ENCODE measurements at regions not wholly inside any gene's neighbourhood (a gene's known extent, or its start where the extent isn't known, plus 50 kb on each side); places are given as distances from the start of the nearest gene placed in this dataset.

GRCh38 chr6:25050356-25050755 is 114.6 kb upstream of the RIPOR2 start:
- no peak overlapping the region for H4K91ac ChIP-seq (ENCODE audit: insufficient read length, low read depth, low read length)
- no peak overlapping the region for H2AK5ac ChIP-seq (ENCODE audit: insufficient read length, low read length)
- Mint-ChIP-seq H3K4me3 (no peak overlapping the region), H3K27me3 (ENCODE audit: low read depth) (no peaks in the 10 kb centered on the region), H3K9me3 (peaks cover 7 to 9% of the 10 kb centered on the region in 2 experiments; a peak in 4 of 5 replicates), H3K27ac (no peak overlapping the region), H3K4me1 (peaks cover 6 to 12% of the 10 kb centered on the region in 2 experiments), H3K36me3 (ENCODE audit: insufficient read depth in 1 of 3, low read depth in 3 of 3) (peaks cover 0 to 8% (median 2%) of the 10 kb centered on the region in 3 experiments; a peak in 3 of 7 replicates)
- no peak overlapping the region for H2BK20ac ChIP-seq (ENCODE audit: low read depth, low read length, poor library complexity, severe bottlenecking)
- H3K4me2 ChIP-seq (ENCODE audit: insufficient read depth, insufficient read length, low read length) = no peak overlapping the region
- no peaks in the 10 kb centered on the region for H3K79me2 ChIP-seq (ENCODE audit: insufficient read depth, low read length)
- no peak overlapping the region for H2AFZ ChIP-seq (ENCODE audit: low read length)
- H3K4ac ChIP-seq (ENCODE audit: low read depth, low read length) = no peak overlapping the region
- no peak for TF ChIP-seq CTCF (conservative IDR thresholded peaks at IDR 0.05)
- H3K14ac ChIP-seq (ENCODE audit: insufficient read depth, low read length) = no peak overlapping the region
- H3K9me3 ChIP-seq (ENCODE audit: control insufficient read depth, low read depth, low read length) = no peaks in the 10 kb centered on the region
- H4K8ac ChIP-seq (replicated peaks; ENCODE audit: insufficient read length, low read depth, low read length) = no peak overlapping the region
- no peak overlapping the region for H2BK12ac ChIP-seq (ENCODE audit: insufficient read length, low read depth, low read length)
- no peak overlapping the region for H3K23ac ChIP-seq (ENCODE audit: insufficient read length, low read depth, low read length)
- no peak overlapping the region for H3K18ac ChIP-seq (ENCODE audit: insufficient read length, low read depth, low read length)
- no peak overlapping the region for H2BK5ac ChIP-seq (ENCODE audit: insufficient read length, low read length)
- no peak overlapping the region for H4K5ac ChIP-seq (ENCODE audit: insufficient read length, low read depth, low read length)
- no peak overlapping the region for H3T11ph ChIP-seq (ENCODE audit: low read length)
- WGBS (ENCODE audit: extremely low coverage, insufficient read length, low lambda C conversion rate) = no CpG with 5 or more reads among the region's 6 CpGs
- no peaks in the 10 kb centered on the region; the same call in 1 of the 2 replicates for H3K4me1 ChIP-seq (ENCODE audit: insufficient read depth, low read length)
- H3K23me2 ChIP-seq (ENCODE audit: insufficient read length, low read depth, low read length, poor library complexity, severe bottlenecking) = no peaks in the 10 kb centered on the region
- no peak overlapping the region for H3K56ac ChIP-seq (ENCODE audit: insufficient read length, low read depth, low read length)
- H4K20me1 ChIP-seq (ENCODE audit: control insufficient read depth, insufficient read depth, insufficient read length) = no peaks in the 10 kb centered on the region
- no peaks in the 10 kb centered on the region for H3K79me1 ChIP-seq (ENCODE audit: insufficient read depth, low read depth, low read length, poor library complexity, severe bottlenecking)
- H3K27me3 ChIP-seq (ENCODE audit: insufficient read depth, low read length) = no peaks in the 10 kb centered on the region
- H2BK120ac ChIP-seq (ENCODE audit: low read depth, low read length, poor library complexity, severe bottlenecking) = no peak overlapping the region
- H3K9ac ChIP-seq (ENCODE audit: extremely low read depth, insufficient read length, low read length) = no peak overlapping the region
- H3K27ac ChIP-seq (ENCODE audit: insufficient read length, low read depth, low read length) = no peak overlapping the region
- no peak overlapping the region for H2BK15ac ChIP-seq (ENCODE audit: low read depth, low read length)
- DNase-seq = no peak

Measured in H9 (cell line).